ENCODE measurements at regions not wholly inside any gene's neighbourhood (a gene's known extent, or its start where the extent isn't known, plus 50 kb on each side); places are given as distances from the start of the nearest gene placed in this dataset.

GRCh38 chr18:30409120-30409519 is 633.4 kb downstream of the DSC3 start:
- no peak for TF ChIP-seq CTCF (IDR thresholded peaks at IDR 0.05)
- TF ChIP-seq EZH2 (IDR thresholded peaks at IDR 0.05): no peak
